ENCODE measurements at regions not wholly inside any gene's neighbourhood (a gene's known extent, or its start where the extent isn't known, plus 50 kb on each side); places are given as distances from the start of the nearest gene placed in this dataset.

DNA sequence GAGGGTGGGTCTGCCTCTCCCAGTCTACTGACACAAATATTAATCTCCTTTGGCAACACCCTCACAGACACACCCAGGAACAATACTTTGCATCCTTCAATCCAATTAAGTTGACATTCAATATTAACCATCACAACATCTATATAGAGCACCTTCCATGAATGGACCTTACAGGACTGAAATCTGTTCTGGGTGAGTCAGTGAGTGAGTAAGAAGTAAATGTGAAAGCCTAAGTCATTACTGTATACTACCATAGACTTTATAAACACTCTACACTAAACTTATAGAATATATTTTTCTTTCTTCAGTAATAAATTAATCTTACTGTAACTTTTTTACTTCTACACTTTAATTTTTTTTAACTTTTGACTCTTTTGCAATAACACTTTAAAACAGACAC, 993.8 kb upstream of the MAP3K7 start:
- TF ChIP-seq CTCF (IDR thresholded peaks at IDR 0.05; ENCODE audit: low read depth, low read length) = no peak
- no peaks in the 10 kb centered on the region for H3K9me3 ChIP-seq (ENCODE audit: control insufficient read depth, insufficient read depth, low read length)
- POLR2A ChIA-PET = no interaction called here

DNA sequence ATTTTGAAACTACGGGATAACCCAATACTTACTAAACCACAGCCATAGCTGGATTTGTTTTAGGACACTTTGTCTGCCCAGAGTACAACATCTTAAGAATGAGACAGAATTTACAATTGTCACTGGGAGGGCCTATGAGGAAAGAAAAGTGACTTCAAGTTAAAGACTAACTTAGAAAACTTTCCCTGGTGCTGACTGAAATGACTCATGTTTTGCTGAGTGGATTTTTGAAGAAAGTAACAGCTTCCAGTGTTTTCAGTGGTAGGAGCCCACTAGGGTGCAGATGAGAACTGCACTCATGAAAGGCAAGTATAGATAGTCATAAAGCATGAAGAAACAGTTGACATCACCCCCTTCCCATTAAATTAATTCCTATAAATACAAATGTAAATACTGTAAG, 988.2 kb upstream of the MAP3K7 start:
- TF ChIP-seq CTCF (IDR thresholded peaks at IDR 0.05; ENCODE audit: low read depth, low read length) = no peak
- POLR2A ChIA-PET = no interaction called here
- DNase-seq (ENCODE audit: low read depth, low spot score) = no peak
- Histone ChIP-seq H3K9me3 (ENCODE audit: control insufficient read depth, insufficient read depth, low read length) (no peaks in the 10 kb centered on the region), H3K27me3 (ENCODE audit: control insufficient read depth, insufficient read depth, low read length) (no peaks in the 10 kb centered on the region), H3K27ac (ENCODE audit: low read depth, low read length) (no peak overlapping the region), H3K4me3 (ENCODE audit: low read depth, low read length) (no peak overlapping the region)
- CTCF ChIA-PET = no interaction called here

More for the DNA sequence above, 993.8 kb upstream of the MAP3K7 start:
- no peaks in the 10 kb centered on the region for H3K27me3 ChIP-seq (ENCODE audit: control insufficient read depth, insufficient read depth, low read length)
- CTCF ChIA-PET = interaction anchor here (0.9 kb wide), 1 partner anchor 499 kb away, joined by 3 read pairs; no protein-coding TSS in a partner anchor
- H3K4me3 ChIP-seq (ENCODE audit: low read depth, low read length) = no peak overlapping the region
- no peak overlapping the region for H3K27ac ChIP-seq (ENCODE audit: low read depth, low read length)
- peak; percentile 1 for DNase-seq (ENCODE audit: low read depth, low spot score)

GRCh38 chr6:91573826-91574416, 987.0 kb upstream of the MAP3K7 start:
- DNase-seq (ENCODE audit: low read depth, low spot score) = no peak
- H3K27ac ChIP-seq (ENCODE audit: low read depth, low read length) = no peak overlapping the region
- no peaks in the 10 kb centered on the region for H3K27me3 ChIP-seq (ENCODE audit: control insufficient read depth, insufficient read depth, low read length)
- no peak for TF ChIP-seq CTCF (IDR thresholded peaks at IDR 0.05; ENCODE audit: low read depth, low read length)
- no peaks in the 10 kb centered on the region for H3K9me3 ChIP-seq (ENCODE audit: control insufficient read depth, insufficient read depth, low read length)
- H3K4me3 ChIP-seq (ENCODE audit: low read depth, low read length) = no peak overlapping the region
- ChIA-PET CTCF (no interaction called here), POLR2A (no interaction called here)

- CTCF ChIA-PET = no interaction called here
- POLR2A ChIA-PET = no interaction called here
- no peak for DNase-seq (ENCODE audit: low read depth, low spot score)
- Histone ChIP-seq H3K27ac (ENCODE audit: low read depth, low read length) (no peak overlapping the region), H3K4me3 (ENCODE audit: low read depth, low read length) (no peak overlapping the region), H3K27me3 (ENCODE audit: control insufficient read depth, insufficient read depth, low read length) (no peaks in the 10 kb centered on the region), H3K9me3 (ENCODE audit: control insufficient read depth, insufficient read depth, low read length) (no peaks in the 10 kb centered on the region)
- TF ChIP-seq CTCF (IDR thresholded peaks at IDR 0.05; ENCODE audit: low read depth, low read length) = no peak
Measured at GRCh38 chr6:91572878-91573277, 986.0 kb upstream of the MAP3K7 start.

GRCh38 chr6:91569071-91569470, 982.2 kb upstream of the MAP3K7 start:
- H3K9me3 ChIP-seq (ENCODE audit: control insufficient read depth, insufficient read depth, low read length) = no peaks in the 10 kb centered on the region
- no peak for TF ChIP-seq CTCF (IDR thresholded peaks at IDR 0.05; ENCODE audit: low read depth, low read length)
- H3K27ac ChIP-seq (ENCODE audit: low read depth, low read length) = no peak overlapping the region
- DNase-seq (ENCODE audit: low read depth, low spot score) = peak; percentile 8
- H3K4me3 ChIP-seq (ENCODE audit: low read depth, low read length) = no peak overlapping the region
- H3K27me3 ChIP-seq (ENCODE audit: control insufficient read depth, insufficient read depth, low read length) = no peaks in the 10 kb centered on the region
- ChIA-PET POLR2A (no interaction called here), CTCF (no interaction called here)

Measured in AG04450 (cell line).